Osteoblast (primary cell): ENCODE measurements at regions not wholly inside any gene's neighbourhood (a gene's known extent, or its start where the extent isn't known, plus 50 kb on each side); places are given as distances from the start of the nearest gene placed in this dataset.
"Not testable (repeated sequence)": the region's sequence is repeated elsewhere in the genome, so short reads cannot be mapped to it uniquely, and the experiment has no call there.

Source experiments
- DNase-seq: peaks from one replicate; pipeline ENCODE4 v3.0.0; 2011; ENCODE audit warnings: low spot score, mixed read lengths; ENCODE audit not compliant: insufficient read length; ENCODE audit errors: missing footprints
- H2AFZ ChIP-seq: 2 replicates; pipeline ENCODE4 v1.6.0; 2011; ENCODE audit warnings: mild to moderate bottlenecking, low read length
- H3K27ac ChIP-seq: 2 replicates; pipeline ENCODE4 v1.5.1; 2011; ENCODE audit warnings: mild to moderate bottlenecking, low read depth, low read length, moderate library complexity
- H3K27me3 ChIP-seq: 2 replicates; pipeline ENCODE4 v1.6.0; 2012; ENCODE audit warnings: mild to moderate bottlenecking, control low read depth, inconsistent platforms, low read length, moderate library complexity; ENCODE audit not compliant: insufficient read depth
- H3K36me3 ChIP-seq: 2 replicates; pipeline ENCODE4 v1.5.1; 2011; ENCODE audit warnings: mild to moderate bottlenecking, low read length, control low read depth, moderate library complexity; ENCODE audit not compliant: insufficient read depth
- H3K4me1 ChIP-seq: 2 replicates; pipeline ENCODE4 v1.5.1; 2011; ENCODE audit warnings: mild to moderate bottlenecking, low read length, control low read depth, moderate library complexity; ENCODE audit not compliant: insufficient read depth
- H3K4me2 ChIP-seq: 2 replicates; pipeline ENCODE4 v1.6.0; 2011; ENCODE audit warnings: mild to moderate bottlenecking, low read length; ENCODE audit not compliant: insufficient read depth
- H3K4me3 ChIP-seq: fragments of 200-600 bp; sonication (generic); 3 replicates; pipeline ENCODE4 v1.5.1; 2012; ENCODE audit warnings: mild to moderate bottlenecking, low read length, inconsistent platforms; ENCODE audit not compliant: insufficient read depth
- H3K79me2 ChIP-seq: 2 replicates; pipeline ENCODE4 v1.6.0; 2012; ENCODE audit warnings: mild to moderate bottlenecking, low read length, control low read depth, inconsistent platforms; ENCODE audit not compliant: insufficient read depth
- H3K9me3 ChIP-seq: 2 replicates; pipeline ENCODE4 v1.5.1; 2011; ENCODE audit warnings: low read depth, low read length, control low read depth
- H4K20me1 ChIP-seq: 2 replicates; pipeline ENCODE4 v1.6.0; 2012; ENCODE audit warnings: mild to moderate bottlenecking, low read length, control low read depth; ENCODE audit not compliant: insufficient read depth
- CTCF ChIP-seq: IDR thresholded peaks from 2 replicates; pipeline ENCODE4 v1.5.1; 2011; ENCODE audit warnings: mild to moderate bottlenecking, low read depth, low read length, moderate library complexity; ENCODE audit errors: extremely low read depth

- Histone ChIP-seq H3K79me2 (no peaks in the 10 kb centered on the region), H3K27me3 (no peaks in the 10 kb centered on the region)
- DNase-seq = no peak
Measured at GRCh38 chr5:116730706-116731105, 156.1 kb upstream of the SEMA6A start.

GRCh38 chr5:116730185-116730584, 155.6 kb upstream of the SEMA6A start:
- no peaks in the 10 kb centered on the region for H3K4me1 ChIP-seq
- H3K27me3 ChIP-seq = no peaks in the 10 kb centered on the region
- DNase-seq = no peak
- H3K4me2 ChIP-seq = no peak overlapping the region
- TF ChIP-seq CTCF = no peak
- H3K36me3 ChIP-seq = no peaks in the 10 kb centered on the region
- no peak overlapping the region for H3K4me3 ChIP-seq
- H3K27ac ChIP-seq = no peak overlapping the region
- H4K20me1 ChIP-seq = no peaks in the 10 kb centered on the region
- no peak overlapping the region for H2AFZ ChIP-seq
- no peaks in the 10 kb centered on the region for H3K9me3 ChIP-seq
- H3K79me2 ChIP-seq = no peaks in the 10 kb centered on the region

More at GRCh38 chr5:116730706-116731105, 156.1 kb upstream of the SEMA6A start:
- Histone ChIP-seq H3K4me2 (no peak overlapping the region), H3K4me1 (no peaks in the 10 kb centered on the region), H3K4me3 (no peak overlapping the region), H3K9me3 (no peaks in the 10 kb centered on the region), H3K27ac (no peak overlapping the region), H4K20me1 (no peaks in the 10 kb centered on the region), H3K36me3 (no peaks in the 10 kb centered on the region), H2AFZ (no peak overlapping the region)
- TF ChIP-seq CTCF = no peak

- no peak overlapping the region for H3K27ac ChIP-seq
- H3K4me1 ChIP-seq = no peaks in the 10 kb centered on the region
- no peak overlapping the region for H3K4me3 ChIP-seq
- no peaks in the 10 kb centered on the region for H3K79me2 ChIP-seq
- no peaks in the 10 kb centered on the region for H4K20me1 ChIP-seq
- H2AFZ ChIP-seq = no peak overlapping the region
- H3K27me3 ChIP-seq = no peaks in the 10 kb centered on the region
- H3K36me3 ChIP-seq = no peaks in the 10 kb centered on the region
- TF ChIP-seq CTCF = no peak
- H3K9me3 ChIP-seq = no peaks in the 10 kb centered on the region
- DNase-seq = no peak
- no peak overlapping the region for H3K4me2 ChIP-seq
Measured at GRCh38 chr5:116727248-116727647, 152.6 kb upstream of the SEMA6A start.

GRCh38 chr5:116726180-116726579, 151.6 kb upstream of the SEMA6A start:
- not testable (repeated sequence) for H3K36me3 ChIP-seq, H3K4me2 ChIP-seq, H3K79me2 ChIP-seq, DNase-seq, H2AFZ ChIP-seq, H3K4me1 ChIP-seq, H3K4me3 ChIP-seq, H4K20me1 ChIP-seq, H3K27ac ChIP-seq, H3K27me3 ChIP-seq, H3K9me3 ChIP-seq
